GM12875 (cell line): ENCODE measurements at regions not wholly inside any gene's neighbourhood (a gene's known extent, or its start where the extent isn't known, plus 50 kb on each side); places are given as distances from the start of the nearest gene placed in this dataset.

Experiments
- H3K4me3 ChIP-seq: one replicate; pipeline ENCODE4 v1.5.1; 2011; ENCODE audit warnings: low read depth, low read length, control low read depth
- CTCF ChIP-seq: IDR thresholded peaks from 2 replicates; pipeline ENCODE4 v1.5.1; 2011; ENCODE audit warnings: low read depth, mild to moderate bottlenecking, control low read depth, inconsistent platforms, low read length, moderate library complexity, borderline replicate concordance; ENCODE audit not compliant: insufficient read depth

GRCh38 chr5:96024683-96025475, 63.2 kb upstream of the ELL2 start:
- no peak overlapping the region for H3K4me3 ChIP-seq
- no peak for TF ChIP-seq CTCF

GRCh38 chr5:96023518-96023917, 61.9 kb upstream of the ELL2 start:
- H3K4me3 ChIP-seq: no peak overlapping the region
- TF ChIP-seq CTCF: no peak

- TF ChIP-seq CTCF: no peak
- no peak overlapping the region for H3K4me3 ChIP-seq
These were observed 61.3 kb upstream of the ELL2 start for GRCh38 chr5:96022971-96023370.

DNA sequence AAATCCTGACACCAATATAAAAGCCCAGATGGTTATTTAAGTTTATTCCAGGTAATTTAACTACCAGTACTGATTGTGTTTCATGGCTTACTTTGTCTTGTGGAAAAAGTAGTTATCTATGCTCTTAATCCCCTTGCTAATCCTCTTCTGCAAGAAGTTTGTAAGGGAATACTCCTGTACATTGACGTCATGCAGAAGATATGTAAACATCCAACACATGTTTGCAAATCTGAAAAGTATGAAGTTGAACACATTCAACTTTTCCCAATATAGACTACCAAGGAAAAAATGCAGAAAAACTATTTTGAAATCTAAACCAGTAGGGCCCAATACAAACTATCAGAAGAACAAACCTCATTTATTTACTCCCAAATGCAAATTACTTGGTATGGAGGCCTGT, 56.3 kb upstream of the ELL2 start:
- TF ChIP-seq CTCF: no peak
- H3K4me3 ChIP-seq: no peak overlapping the region

GRCh38 chr5:96016216-96016615, 54.6 kb upstream of the ELL2 start:
- no peak for TF ChIP-seq CTCF

DNA sequence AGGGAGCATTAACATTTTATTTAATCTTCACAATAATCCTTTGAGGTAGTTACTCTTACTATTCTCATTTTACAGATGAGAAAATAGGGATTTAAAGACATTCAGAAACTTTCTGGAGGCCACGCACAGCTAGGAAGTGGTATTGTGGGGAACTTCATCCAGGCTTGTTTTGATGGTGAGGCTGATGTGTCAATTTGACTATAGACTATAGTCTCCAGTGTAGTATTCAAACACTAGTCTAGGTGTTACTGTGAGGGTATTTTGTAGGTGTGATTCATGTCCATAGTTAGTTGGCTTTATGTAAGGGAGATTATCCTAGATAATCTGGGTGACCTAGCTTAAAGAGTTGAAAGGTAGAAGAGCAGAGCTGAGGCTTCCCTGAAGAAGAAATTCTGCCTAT, 54.1 kb upstream of the ELL2 start:
- H3K4me3 ChIP-seq: no peak overlapping the region
- TF ChIP-seq CTCF: no peak

More at GRCh38 chr5:96016216-96016615, 54.6 kb upstream of the ELL2 start:
- no peak overlapping the region for H3K4me3 ChIP-seq

DNA sequence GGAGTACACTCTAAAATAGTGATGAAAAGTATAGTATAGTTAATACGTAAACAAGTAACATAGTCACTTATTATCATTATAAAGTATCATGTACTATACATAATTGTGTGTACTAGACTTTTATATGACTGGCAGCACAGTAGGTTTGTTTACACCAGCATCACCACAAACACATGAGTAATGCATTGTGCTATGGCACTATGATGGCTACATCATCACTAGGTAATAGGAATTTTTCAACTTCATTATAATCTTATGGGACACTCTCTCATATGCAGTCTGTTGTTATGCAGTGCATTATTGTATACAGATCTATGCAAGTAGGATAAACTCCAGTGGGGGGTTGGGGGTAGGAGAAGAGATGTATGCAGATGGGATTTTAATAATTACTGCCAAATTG, 52.7 kb upstream of the ELL2 start:
- TF ChIP-seq CTCF: no peak
- H3K4me3 ChIP-seq: no peak overlapping the region
